COLO829 (cell line): ENCODE measurements at regions not wholly inside any gene's neighbourhood (a gene's known extent, or its start where the extent isn't known, plus 50 kb on each side); places are given as distances from the start of the nearest gene placed in this dataset.
"Not testable (repeated sequence)": the region's sequence is repeated elsewhere in the genome, so short reads cannot be mapped to it uniquely, and the experiment has no call there.

Source experiments
- DNase-seq: peaks from one replicate; pipeline ENCODE4 v3.0.0; 2012; ENCODE audit warnings: low spot score

DNA sequence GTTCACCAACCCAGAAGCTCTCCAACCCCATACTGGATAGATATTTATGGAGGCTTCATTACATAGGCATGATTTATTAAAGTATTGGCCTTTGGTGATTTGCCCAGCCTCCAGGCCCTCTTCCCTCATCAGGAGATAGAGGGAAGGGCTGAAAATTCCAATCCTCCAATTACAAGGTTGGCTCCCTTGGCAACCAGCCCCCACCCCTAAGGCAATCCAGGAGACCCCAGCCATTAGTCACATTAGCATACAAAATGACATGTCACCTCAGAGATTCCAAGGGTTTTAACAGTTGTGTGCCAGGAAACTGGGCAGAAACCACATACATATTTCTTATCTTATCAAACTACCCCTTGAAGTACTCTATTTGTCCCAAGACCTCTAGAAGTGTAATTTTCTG lies 210.0 kb downstream of the HINT1 start:
- no peak for DNase-seq

DNA sequence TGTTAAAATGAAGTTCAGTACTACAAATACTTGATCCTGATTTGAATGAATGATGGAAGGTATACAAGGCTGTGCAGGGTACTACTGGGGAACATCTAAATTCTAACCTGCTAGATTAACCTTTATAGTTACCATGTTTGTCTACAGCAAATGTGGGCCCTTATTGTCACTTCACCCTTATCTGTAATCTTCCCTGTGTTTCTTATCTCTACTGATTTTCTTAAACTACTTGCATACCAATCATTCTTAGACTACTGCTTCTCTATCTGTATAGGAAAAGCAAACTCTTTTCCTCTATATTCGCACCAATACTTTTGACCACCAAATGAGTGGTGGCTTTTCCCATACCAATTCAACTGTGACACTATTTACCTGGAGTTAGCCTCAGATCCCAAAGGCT lies 210.7 kb downstream of the HINT1 start:
- DNase-seq: no peak

DNA sequence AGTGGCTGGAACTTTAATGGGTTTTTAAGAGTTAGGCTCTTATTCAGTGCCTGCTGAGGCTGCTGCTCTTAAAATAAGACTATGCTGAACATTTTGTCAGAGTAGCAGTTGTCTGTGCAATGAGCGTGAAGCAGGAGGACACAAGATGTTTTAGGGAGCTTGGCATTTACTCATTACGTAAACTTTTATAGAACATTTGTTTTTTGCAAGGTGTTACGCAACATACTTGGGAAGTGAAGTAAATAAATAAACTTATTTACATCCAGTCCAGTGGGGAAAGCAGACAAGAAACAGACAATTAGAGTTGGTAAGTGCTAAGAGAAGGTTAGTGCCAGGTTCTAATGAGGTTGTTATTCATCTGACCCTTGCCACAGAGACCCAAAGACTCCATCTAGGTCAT lies 226.0 kb downstream of the HINT1 start:
- DNase-seq: no peak

DNA sequence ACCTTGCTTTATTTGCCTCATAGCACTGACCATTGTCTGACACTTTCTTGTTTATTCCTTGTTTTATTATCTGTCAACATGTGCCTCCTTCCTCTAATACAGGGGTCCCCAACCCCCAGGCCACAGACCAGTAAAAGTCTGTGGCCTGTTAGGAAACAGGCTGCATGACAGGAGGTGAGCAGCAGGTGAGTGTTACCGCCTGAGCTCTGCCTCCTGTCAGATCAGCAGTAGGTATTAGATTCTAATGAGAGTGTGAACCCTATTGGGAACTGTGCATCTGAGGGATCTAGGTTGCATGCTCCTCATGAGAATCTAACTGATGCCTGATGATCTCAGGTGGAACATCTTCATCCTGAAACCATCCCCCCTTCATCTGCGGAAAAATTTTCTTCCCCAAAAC lies 228.0 kb downstream of the HINT1 start:
- no peak for DNase-seq

GRCh38 chr5:130923543-130924124 lies 241.4 kb downstream of the HINT1 start:
- no peak for DNase-seq

DNA sequence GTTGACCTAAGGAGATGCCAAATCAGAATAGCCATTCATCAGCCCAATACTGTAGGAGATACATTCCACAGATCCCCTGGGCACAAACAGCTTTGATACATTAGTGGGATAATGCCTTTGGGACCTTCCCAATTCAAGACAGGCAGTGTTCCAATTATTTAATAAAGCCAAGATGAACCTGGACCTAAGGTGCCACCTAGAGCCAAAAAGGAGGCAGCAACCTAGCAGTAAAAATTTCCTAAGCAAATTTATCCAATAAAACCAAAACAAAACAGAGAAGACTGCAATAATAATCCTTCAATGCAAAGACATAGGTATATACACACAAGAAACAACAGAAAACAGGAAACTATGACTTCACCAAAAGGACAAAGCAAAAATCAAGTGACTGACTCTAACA lies 253.0 kb downstream of the HINT1 start:
- DNase-seq: no peak

DNA sequence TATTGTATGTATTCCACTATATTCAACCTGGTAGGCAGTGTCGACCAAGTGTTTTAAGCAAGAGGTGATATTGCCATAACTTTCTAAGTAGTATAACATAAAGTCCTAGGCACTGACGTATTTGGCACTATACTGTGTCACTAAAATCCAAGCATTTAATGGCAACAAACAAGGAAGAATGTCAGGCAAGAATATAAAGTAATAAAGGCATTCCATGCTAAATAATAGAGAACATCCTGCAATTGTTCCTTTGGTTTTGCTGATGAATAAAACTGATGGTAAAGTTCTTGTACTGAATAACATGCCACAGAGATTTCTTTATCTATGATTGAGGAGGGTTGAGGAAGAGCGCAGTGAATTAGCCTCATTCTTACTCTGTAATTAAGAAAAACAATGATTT lies 256.9 kb downstream of the HINT1 start:
- no peak for DNase-seq

GRCh38 chr5:130897537-130898195 lies 267.4 kb downstream of the HINT1 start:
- not testable (repeated sequence) for DNase-seq

DNA sequence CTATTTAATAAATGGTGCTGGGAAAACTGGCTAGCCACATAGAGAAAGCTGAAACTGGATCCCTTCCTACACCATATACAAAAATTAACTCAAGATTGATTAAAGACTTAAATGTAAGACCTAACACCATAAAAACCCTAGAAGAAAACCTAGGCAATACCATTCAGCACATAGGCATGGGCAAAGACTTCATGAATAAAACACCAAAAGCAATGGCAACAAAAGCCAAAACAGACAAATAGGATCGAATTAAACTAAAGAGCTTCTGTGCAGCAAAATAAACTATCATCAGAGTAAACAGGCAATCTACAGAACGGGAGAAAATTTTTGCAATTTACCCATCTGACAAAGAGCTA lies 267.9 kb downstream of the HINT1 start:
- DNase-seq: not testable (repeated sequence)

GRCh38 chr5:130896636-130897035 lies 268.4 kb downstream of the HINT1 start:
- no peak for DNase-seq

DNA sequence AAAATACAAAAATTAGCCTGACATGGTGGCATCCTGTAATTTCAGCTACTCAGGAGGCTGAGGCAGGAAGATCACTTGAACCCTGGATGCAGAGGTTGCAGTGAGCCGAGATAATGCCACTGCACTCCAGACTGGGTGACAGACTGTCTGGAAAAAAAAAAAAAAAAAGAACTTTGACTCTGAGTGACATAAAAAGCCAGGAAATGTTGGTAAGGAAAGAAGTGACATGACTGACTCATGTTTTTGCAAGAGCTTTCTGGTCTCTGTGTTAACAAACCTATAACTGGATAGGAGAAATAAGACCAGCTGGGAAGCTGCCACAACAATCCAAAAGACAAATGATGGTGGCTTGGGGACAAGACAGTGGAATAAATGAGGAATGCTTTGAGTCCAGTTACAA lies 272.1 kb downstream of the HINT1 start:
- no peak for DNase-seq

GRCh38 chr5:130890610-130891009 lies 274.4 kb downstream of the HINT1 start:
- no peak for DNase-seq

GRCh38 chr5:130885691-130886090 lies 279.4 kb downstream of the HINT1 start:
- DNase-seq: no peak

DNA sequence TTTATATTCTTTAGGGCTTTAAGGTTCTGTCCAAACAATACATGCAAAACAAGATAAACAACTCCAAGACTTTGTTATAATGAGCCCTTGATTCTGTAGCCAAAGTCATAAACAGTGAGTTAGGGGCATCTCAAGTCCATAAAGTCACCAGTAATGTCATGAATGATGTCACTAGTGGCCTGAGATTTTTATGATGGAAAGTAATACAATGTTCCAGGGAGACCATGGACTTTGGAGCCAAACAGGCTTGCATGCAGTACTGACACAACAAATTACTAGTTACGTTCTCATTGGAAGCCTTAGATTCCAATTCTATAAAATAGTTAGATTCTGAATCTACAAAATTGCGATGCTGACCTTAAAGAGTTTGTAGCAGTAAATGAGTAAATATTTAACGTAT lies 280.0 kb downstream of the HINT1 start:
- no peak for DNase-seq

DNA sequence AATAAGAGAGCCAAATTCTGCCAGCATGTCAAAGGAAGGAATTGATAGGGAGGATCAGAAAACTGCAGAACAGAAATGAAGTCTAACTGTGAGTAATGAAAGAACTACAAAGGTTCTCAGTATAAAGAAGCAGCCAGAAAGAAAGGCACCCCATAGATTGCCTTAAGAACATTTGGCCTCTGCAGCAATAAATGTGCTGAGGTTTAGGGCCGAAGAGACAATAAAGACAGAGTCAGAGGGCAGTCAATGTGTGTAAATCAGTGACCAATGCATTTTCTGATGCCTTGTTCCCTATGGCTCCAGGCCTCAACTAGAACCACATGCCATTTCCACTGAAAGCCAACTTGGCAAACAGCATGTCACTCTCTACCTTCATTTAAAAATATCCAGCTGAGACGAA lies 281.0 kb downstream of the HINT1 start:
- no peak for DNase-seq

DNA sequence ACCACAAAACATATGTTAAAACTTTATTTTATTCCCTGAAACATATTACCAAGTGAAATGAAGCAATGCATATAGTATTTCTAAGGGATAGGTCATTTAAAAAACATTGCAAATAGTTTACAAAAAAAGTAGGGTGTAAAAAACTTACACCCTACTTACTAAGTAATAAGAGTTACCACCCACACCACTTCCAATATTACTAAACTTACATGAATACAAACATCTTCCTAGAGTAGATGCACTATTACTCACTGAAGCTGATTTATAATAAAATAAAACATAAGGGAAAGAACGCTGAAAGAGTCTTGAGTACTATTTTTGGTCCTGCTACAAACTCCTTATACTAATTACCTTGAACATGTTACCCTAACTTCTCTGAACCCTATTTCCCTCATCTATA lies 289.4 kb downstream of the HINT1 start:
- no peak for DNase-seq

DNA sequence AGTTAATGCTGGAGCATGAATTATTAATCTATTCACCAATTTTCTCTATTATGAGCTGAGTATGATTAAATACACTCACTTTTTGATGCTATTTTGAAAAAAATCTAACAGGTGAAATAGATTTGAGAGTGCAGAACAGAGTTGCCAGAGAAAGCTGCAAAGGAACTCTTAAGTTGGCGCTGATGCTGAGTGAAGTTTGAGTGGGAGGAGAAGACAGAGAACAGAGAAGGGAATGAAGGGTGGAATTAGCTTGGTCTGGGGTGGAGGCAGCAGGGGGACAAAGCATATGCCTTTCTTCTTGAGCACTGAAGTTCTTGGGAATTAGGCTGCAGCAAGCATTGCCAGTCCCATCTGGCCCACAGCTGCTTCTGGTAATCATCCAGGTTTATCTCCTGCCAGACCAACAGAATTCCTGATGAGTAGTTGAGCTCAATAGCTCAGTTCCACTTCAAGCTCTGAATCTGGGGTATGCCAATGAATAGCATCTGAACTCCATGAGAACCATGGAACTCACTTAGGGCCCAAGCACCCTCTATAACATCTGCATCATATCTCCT lies 290.1 kb downstream of the HINT1 start:
- DNase-seq: no peak

GRCh38 chr5:130871346-130872086 lies 293.5 kb downstream of the HINT1 start:
- peak; percentile 14 for DNase-seq

DNA sequence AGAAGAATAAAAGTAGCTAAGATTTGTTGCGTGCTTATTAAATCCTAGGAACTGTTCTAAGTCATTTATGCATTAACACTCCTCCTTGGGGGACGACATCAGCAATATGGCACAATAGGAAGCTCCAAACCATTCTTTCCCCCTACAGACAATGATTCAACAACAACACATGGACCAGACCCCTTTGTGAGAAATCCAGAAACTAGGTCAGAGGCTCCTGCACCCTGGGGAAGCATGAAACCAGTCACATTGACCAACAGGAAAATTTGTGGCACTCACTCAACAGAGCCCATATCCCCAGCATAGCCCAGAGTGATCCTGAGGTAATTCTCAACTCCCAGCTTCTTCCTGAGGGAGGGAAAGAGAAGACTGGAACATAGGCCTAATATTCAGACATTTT lies 294.4 kb downstream of the HINT1 start:
- DNase-seq: no peak

- DNase-seq: no peak
Observed at GRCh38 chr5:130868186-130868840, 296.7 kb downstream of the HINT1 start.

GRCh38 chr5:130845049-130845765 lies 319.8 kb downstream of the HINT1 start:
- DNase-seq: no peak
